GM19035 (cell line): ENCODE measurements at regions not wholly inside any gene's neighbourhood (a gene's known extent, or its start where the extent isn't known, plus 50 kb on each side); places are given as distances from the start of the nearest gene placed in this dataset.

Source experiments
- ATAC-seq: cut with Tn5 transposase; IDR thresholded peaks from one replicate; pipeline ENCODE4 v1.9.1; 2021; ENCODE audit not compliant: unreplicated experiment

DNA sequence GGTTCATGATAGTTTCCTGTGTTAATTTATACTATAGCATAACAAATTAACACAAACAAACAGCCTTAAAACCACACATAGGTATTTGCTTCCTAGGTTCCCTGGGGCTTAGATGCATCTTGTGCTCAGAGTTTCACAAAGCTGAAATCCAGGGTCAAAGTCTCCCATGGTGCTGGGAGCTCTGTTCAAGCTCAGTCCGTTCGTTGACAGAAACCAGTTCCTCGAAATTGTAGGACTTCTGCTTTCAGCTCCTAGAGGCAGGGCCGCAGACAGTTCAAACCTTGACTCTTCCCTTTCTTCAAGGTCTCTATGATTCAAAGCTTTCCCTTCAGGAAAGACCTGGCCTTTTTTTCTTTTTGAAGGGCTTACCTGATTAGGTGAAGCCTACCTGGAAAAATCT is 90.5 kb downstream of the VSTM2A start:
- no peak for ATAC-seq

DNA sequence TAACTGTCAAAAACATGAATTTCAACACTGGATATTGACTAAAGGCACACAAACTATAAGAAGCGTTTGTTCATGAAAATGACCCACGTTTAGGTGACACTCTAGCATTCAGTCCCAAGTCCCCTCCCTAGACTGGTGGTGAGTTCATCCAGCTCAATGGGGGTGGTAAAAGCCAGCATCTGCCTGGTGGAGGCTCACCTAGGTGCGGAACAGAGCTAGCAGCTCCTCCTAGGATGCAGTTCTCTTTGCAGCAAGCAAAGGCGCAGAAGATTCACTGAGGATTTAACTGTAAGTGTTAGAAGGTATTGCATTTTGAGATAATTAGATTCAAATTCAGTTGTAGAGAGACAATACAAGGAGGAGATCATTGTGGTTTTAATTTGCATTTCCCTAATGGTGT is 87.6 kb downstream of the VSTM2A start:
- ATAC-seq, result no peak

DNA sequence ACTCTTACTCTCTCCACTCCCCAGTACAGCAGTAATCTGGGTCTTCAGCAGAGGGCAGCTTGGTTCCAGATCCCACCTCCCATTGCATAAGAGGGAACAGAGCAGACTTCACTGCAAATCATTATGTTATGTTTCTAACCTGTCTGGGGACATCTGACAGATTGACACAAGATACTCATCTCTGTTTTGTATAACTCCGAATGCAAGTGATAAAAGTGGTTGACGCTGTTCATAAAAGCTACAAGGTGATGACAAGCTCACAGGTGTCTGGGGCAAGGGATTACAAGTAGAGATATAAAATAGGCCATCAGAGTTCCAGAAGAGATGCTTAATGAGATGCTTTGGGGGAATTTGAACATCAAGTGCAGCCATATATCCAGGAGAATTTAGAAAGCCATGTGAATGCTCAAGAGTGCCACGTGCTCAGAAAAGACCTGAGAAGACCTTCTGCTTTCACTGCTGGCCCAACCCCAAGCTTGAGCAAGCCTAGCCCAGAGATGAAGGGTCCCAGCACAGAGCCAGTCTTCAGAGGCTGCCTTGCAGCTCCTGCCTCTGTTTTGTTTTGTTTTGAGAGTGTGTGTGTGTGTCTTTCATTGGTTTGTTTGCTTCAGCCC is 80.6 kb downstream of the VSTM2A start:
- ATAC-seq, result no peak
